ENCODE measurements at regions not wholly inside any gene's neighbourhood (a gene's known extent, or its start where the extent isn't known, plus 50 kb on each side); places are given as distances from the start of the nearest gene placed in this dataset.
"Not testable (repeated sequence)": the region's sequence is repeated elsewhere in the genome, so short reads cannot be mapped to it uniquely, and the experiment has no call there.

GRCh38 chr15:77870195-77871065 is 207.1 kb downstream of the TBC1D2B start:
- Mint-ChIP-seq H3K4me1 (peaks cover 9% of the 10 kb centered on the region), H3K9me3 (no peaks in the 10 kb centered on the region), H3K27ac (no peak overlapping the region), H3K4me3 (no peak overlapping the region), H3K36me3 (no peaks in the 10 kb centered on the region), H3K27me3 (ENCODE audit: insufficient read depth, low read depth) (peaks cover 2% of the 10 kb centered on the region)
- Histone ChIP-seq H3K79me2 (ENCODE audit: low read depth) (no peaks in the 10 kb centered on the region), H3K36me3 (no peaks in the 10 kb centered on the region), H3K27me3 (peaks cover 6% of the 10 kb centered on the region), H3K4me2 (no peak overlapping the region), H3K9me3 (ENCODE audit: low read depth) (no peaks in the 10 kb centered on the region), H2AFZ (replicated peaks) (no peak overlapping the region), H4K20me1 (ENCODE audit: low read depth) (no peaks in the 10 kb centered on the region), H3K27ac (no peak overlapping the region), H3K4me1 (peaks cover 8% of the 10 kb centered on the region), H3F3A (ENCODE audit: low read depth) (no peaks in the 10 kb centered on the region), H3K4me3 (no peak overlapping the region), H3K9ac (no peak overlapping the region)
- TF ChIP-seq CTCF (IDR thresholded peaks at IDR 0.05) (peak; percentile 67), EZH2phosphoT487 (IDR thresholded peaks at IDR 0.05) (no peak)
- DNase-seq (ENCODE audit: low spot score): peak; percentile 77

DNA sequence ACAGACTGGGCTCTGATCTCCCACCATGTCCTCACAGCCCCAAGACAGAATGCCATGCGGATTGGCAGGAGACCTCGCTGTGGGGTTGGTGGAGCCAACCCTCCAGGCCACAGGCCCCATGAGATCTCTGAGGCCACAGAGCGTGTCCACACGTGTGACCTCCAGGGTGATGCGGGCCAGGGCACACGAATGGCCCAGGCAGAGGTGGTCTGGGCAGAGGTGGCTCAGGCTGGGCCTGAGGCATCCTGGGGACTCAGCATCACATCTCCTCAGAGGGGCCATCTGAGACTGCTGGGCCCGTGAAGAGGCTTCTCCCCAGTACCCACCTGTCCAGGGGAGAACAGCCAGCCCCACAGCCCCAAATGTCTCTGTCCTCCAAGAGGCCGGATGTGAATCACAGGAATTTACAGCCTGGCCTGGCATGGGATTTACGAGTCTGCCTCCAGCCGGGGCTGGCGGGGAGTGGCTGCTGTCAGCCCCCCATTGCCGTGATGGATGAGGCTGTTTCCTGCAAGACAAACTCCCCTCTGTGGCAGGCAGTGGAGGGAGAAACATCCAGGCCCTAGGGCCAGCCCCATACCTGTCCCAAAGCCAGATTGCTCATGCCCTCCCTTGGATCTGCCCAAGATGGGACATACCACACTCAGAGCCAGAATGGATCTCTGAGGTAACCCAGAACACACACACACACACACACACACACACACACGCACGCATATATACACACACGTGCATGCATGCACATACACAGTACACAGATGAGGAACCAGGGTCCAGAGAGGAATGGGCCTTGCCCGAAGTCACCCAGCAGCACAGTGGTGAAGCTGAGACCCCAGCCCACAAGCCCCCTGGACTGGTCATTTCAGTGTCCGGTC is 208.3 kb downstream of the TBC1D2B start:
- TF ChIP-seq EZH2phosphoT487 (IDR thresholded peaks at IDR 0.05) (no peak), EZH2 (IDR thresholded peaks at IDR 0.05) (no peak), CTCF (IDR thresholded peaks at IDR 0.05) (no peak)
- no peaks in the 10 kb centered on the region for H3K9me3 Mint-ChIP-seq
- H3K4me3 Mint-ChIP-seq: no peak overlapping the region
- Histone ChIP-seq H3K79me2 (ENCODE audit: low read depth) (no peaks in the 10 kb centered on the region), H2AFZ (replicated peaks) (no peak overlapping the region), H3K9me3 (ENCODE audit: low read depth) (no peaks in the 10 kb centered on the region), H3K4me3 (no peak overlapping the region), H3K36me3 (no peaks in the 10 kb centered on the region), H3K4me2 (no peak overlapping the region), H4K20me1 (ENCODE audit: low read depth) (no peaks in the 10 kb centered on the region), H3K27ac (no peak overlapping the region), H3K9ac (no peak overlapping the region), H3K27me3 (peaks cover 6% of the 10 kb centered on the region), H3K4me1 (peaks cover 13% of the 10 kb centered on the region), H3F3A (ENCODE audit: low read depth) (no peaks in the 10 kb centered on the region)
- H3K4me1 Mint-ChIP-seq: peaks cover 10% of the 10 kb centered on the region
- H3K27ac Mint-ChIP-seq: no peak overlapping the region
- H3K36me3 Mint-ChIP-seq: no peaks in the 10 kb centered on the region
- no peak for DNase-seq (ENCODE audit: low spot score)
- peaks cover 2% of the 10 kb centered on the region for H3K27me3 Mint-ChIP-seq (ENCODE audit: insufficient read depth, low read depth)

- H3K9me3 ChIP-seq (ENCODE audit: low read depth); H4K20me1 ChIP-seq (ENCODE audit: low read depth); H3K27me3 ChIP-seq; H3F3A ChIP-seq (ENCODE audit: low read depth); H3K9me3 Mint-ChIP-seq; H3K4me2 ChIP-seq; DNase-seq (ENCODE audit: low spot score); H3K36me3 Mint-ChIP-seq; H3K9ac ChIP-seq; H3K4me3 ChIP-seq; H3K36me3 ChIP-seq; H3K27me3 Mint-ChIP-seq (ENCODE audit: insufficient read depth, low read depth); H3K27ac Mint-ChIP-seq; H3K4me3 Mint-ChIP-seq; H2AFZ ChIP-seq (replicated peaks); H3K27ac ChIP-seq; H3K79me2 ChIP-seq (ENCODE audit: low read depth): not testable (repeated sequence)
- H3K4me1 ChIP-seq: peaks cover 21% of the 10 kb centered on the region
- H3K4me1 Mint-ChIP-seq: peaks cover 20% of the 10 kb centered on the region
Observed at GRCh38 chr15:77868048-77868629, 209.4 kb downstream of the TBC1D2B start.

Data from neural progenitor cell (in vitro differentiated cells).